GM23338 (cell line): ENCODE measurements at regions not wholly inside any gene's neighbourhood (a gene's known extent, or its start where the extent isn't known, plus 50 kb on each side); places are given as distances from the start of the nearest gene placed in this dataset.

ENCODE experiments used
- ATAC-seq: fragments of 200-7000 bp; cut with Tn5 transposase; 3 replicates; pipeline ENCODE4 v1.9.1; 2020
- DNase-seq: peaks from one replicate; pipeline ENCODE4 v3.0.0-alpha.2; 2015; ENCODE audit warnings: low spot score
- H2AFZ ChIP-seq: fragments of 200-600 bp; sonication (generic); 2 replicates; pipeline ENCODE4 v1.8.0; 2016; ENCODE audit warnings: antibody characterized with exemption, mild to moderate bottlenecking, moderate library complexity
- H3F3A ChIP-seq: fragments of 200-600 bp; sonication (generic); replicated peaks from 2 replicates; pipeline ENCODE4 v1.8.0; 2017; ENCODE audit warnings: antibody characterized with exemption, mixed run types, low read depth
- H3K27ac ChIP-seq: fragments of 200-600 bp; sonication (generic); 2 replicates; pipeline ENCODE4 v1.6.1; 2016; ENCODE audit warnings: low read depth
- H3K27me3 ChIP-seq: fragments of 200-600 bp; sonication (generic); 2 replicates; pipeline ENCODE4 v1.8.0; 2016; ENCODE audit warnings: mild to moderate bottlenecking, mixed run types, moderate library complexity; ENCODE audit not compliant: insufficient read depth
- H3K36me3 ChIP-seq: fragments of 200-600 bp; sonication (generic); 2 replicates; pipeline ENCODE4 v1.8.0; 2016; ENCODE audit warnings: mild to moderate bottlenecking; ENCODE audit not compliant: insufficient read depth
- H3K4me1 ChIP-seq: fragments of 200-600 bp; sonication (generic); 2 replicates; pipeline ENCODE4 v1.8.0; 2016; ENCODE audit warnings: mild to moderate bottlenecking, moderate library complexity; ENCODE audit not compliant: insufficient read depth
- H3K4me2 ChIP-seq: fragments of 200-600 bp; sonication (generic); 2 replicates; pipeline ENCODE4 v1.7.1; 2017; ENCODE audit warnings: mixed run types
- H3K4me3 ChIP-seq: fragments of 200-600 bp; sonication (generic); 2 replicates; pipeline ENCODE4 v1.6.1; 2016; ENCODE audit warnings: mixed run types
- H3K79me2 ChIP-seq: fragments of 200-600 bp; sonication (generic); replicated peaks from 2 replicates; pipeline ENCODE4 v1.8.0; 2017; ENCODE audit warnings: mild to moderate bottlenecking; ENCODE audit not compliant: insufficient read depth
- H3K9me2 ChIP-seq: fragments of 200-600 bp; sonication (generic); 2 replicates; pipeline ENCODE4 v1.8.0; 2017; ENCODE audit not compliant: insufficient read depth
- H4K20me1 ChIP-seq: fragments of 200-600 bp; sonication (generic); replicated peaks from 2 replicates; pipeline ENCODE4 v1.8.0; 2017; ENCODE audit warnings: mild to moderate bottlenecking; ENCODE audit not compliant: insufficient read depth
- H3K27ac Mint-ChIP-seq: 2 replicates; pipeline ENCODE4 v1.8.0; 2020; ENCODE audit warnings: inconsistent platforms, mild to moderate bottlenecking, moderate library complexity, mixed read lengths
- H3K27me3 Mint-ChIP-seq: 3 replicates; pipeline ENCODE4 v1.8.0; 2022; ENCODE audit warnings: low read depth, mild to moderate bottlenecking, moderate library complexity, mixed read lengths, inconsistent platforms; ENCODE audit not compliant: insufficient read depth, poor library complexity
- H3K36me3 Mint-ChIP-seq: 3 replicates; pipeline ENCODE4 v1.8.0; 2021; ENCODE audit warnings: low read depth, mild to moderate bottlenecking, inconsistent platforms, moderate library complexity, mixed read lengths
- H3K4me1 Mint-ChIP-seq: 3 replicates; pipeline ENCODE4 v1.8.0; 2020; ENCODE audit warnings: mild to moderate bottlenecking, inconsistent platforms, mixed read lengths
- H3K4me3 Mint-ChIP-seq: 3 replicates; pipeline ENCODE4 v1.8.0; 2021; ENCODE audit warnings: moderate library complexity, mild to moderate bottlenecking, inconsistent platforms, mixed read lengths
- H3K9me3 Mint-ChIP-seq: 3 replicates; pipeline ENCODE4 v1.8.0; 2020; ENCODE audit warnings: moderate library complexity, mild to moderate bottlenecking, inconsistent platforms, mixed read lengths
- CREB1 ChIP-seq: fragments of 250-450 bp; sonication (Bioruptor Pico); IDR thresholded peaks from 2 replicates; pipeline ENCODE4 v1.5.0; 2020; ENCODE audit warnings: low read depth, mild to moderate bottlenecking, moderate library complexity
- EZH2 ChIP-seq: fragments of 200-600 bp; sonication (generic); IDR thresholded peaks from one replicate; pipeline ENCODE4 v1.8.0; 2017; ENCODE audit warnings: antibody characterized with exemption, mild to moderate bottlenecking, low read depth; ENCODE audit not compliant: unreplicated experiment
- EZH2phosphoT487 ChIP-seq: fragments of 200-600 bp; sonication (generic); IDR thresholded peaks from one replicate; pipeline ENCODE4 v1.8.1; 2018; ENCODE audit warnings: antibody characterized with exemption; ENCODE audit not compliant: unreplicated experiment
- JUNB ChIP-seq: IDR thresholded peaks from one replicate; pipeline ENCODE4 v1.6.1; 2016; ENCODE audit warnings: antibody characterized with exemption; ENCODE audit not compliant: unreplicated experiment
- NANOG ChIP-seq: IDR thresholded peaks from 2 replicates; pipeline ENCODE4 v1.6.1; 2016; ENCODE audit warnings: antibody characterized with exemption, borderline replicate concordance
- POLR2AphosphoS5 ChIP-seq: IDR thresholded peaks from 2 replicates; pipeline ENCODE4 v1.6.1; 2016; ENCODE audit warnings: antibody characterized with exemption, low read depth
- STAT1 ChIP-seq: IDR thresholded peaks from one replicate; pipeline ENCODE4 v1.6.1; 2016; ENCODE audit warnings: antibody characterized with exemption; ENCODE audit not compliant: unreplicated experiment
- ZNF114 ChIP-seq: fragments of 250-450 bp; sonication (Bioruptor Pico); IDR thresholded peaks from 2 replicates; pipeline ENCODE4 v1.5.0; 2020; ENCODE audit warnings: mild to moderate bottlenecking, moderate library complexity
- ZNF331 ChIP-seq: fragments of 250-450 bp; sonication (Bioruptor Pico); IDR thresholded peaks from 2 replicates; pipeline ENCODE4 v1.5.0; 2020; ENCODE audit warnings: low read depth, mild to moderate bottlenecking, moderate library complexity
- TF ChIP-seq, protein P1 (sequence below): IDR thresholded peaks from one replicate; pipeline ENCODE4 v1.6.1; 2018; ENCODE audit warnings: antibody characterized with exemption; ENCODE audit not compliant: unreplicated experiment
- TF ChIP-seq, protein P2 (sequence below): fragments of 250-450 bp; sonication (Bioruptor Pico); IDR thresholded peaks from 2 replicates; pipeline ENCODE4 v1.5.0; 2020; ENCODE audit warnings: mild to moderate bottlenecking, moderate library complexity
- TF ChIP-seq, protein P3 (sequence below): IDR thresholded peaks from 2 replicates; pipeline ENCODE4 v1.6.1; 2016; ENCODE audit warnings: antibody characterized with exemption
- TF ChIP-seq, protein P4 (sequence below), 2 experiments: fragments of 200-600 bp in 1 of 2; sonication (generic) in 1 of 2; conservative IDR thresholded peaks; 2 replicates each; pipeline versions ENCODE4 v1.5.1 to v1.6.1; 2016 to 2017; ENCODE audit warnings: antibody characterized with exemption in 2 of 2, low read depth in 2 of 2, mild to moderate bottlenecking in 2 of 2, moderate library complexity in 1 of 2

DNA sequence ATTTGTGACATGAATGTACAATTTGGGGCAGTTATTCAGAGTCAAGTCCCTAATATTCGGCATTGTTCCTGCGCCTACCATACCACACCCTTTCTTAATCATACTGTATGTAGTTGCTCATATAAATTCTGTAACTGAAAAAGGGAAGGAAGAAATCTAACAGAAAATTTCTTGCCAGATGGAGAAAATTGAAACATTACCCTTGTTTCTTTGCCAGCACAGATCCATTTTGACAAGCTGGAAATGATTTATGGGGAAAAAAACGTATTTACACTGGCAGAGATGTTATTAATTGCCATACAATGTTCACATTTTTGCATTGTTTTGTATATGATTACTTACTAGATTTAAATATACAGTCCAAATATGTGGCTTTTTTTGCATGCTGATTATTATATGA, 363.8 kb upstream of the PKN2 start:
- H3K4me3 Mint-ChIP-seq, result no peak overlapping the region

More for the DNA sequence above, 363.8 kb upstream of the PKN2 start:
- Histone ChIP-seq H3K4me1 (no peaks in the 10 kb centered on the region), H3K27ac (no peak overlapping the region), H3F3A (no peaks in the 10 kb centered on the region), H3K4me3 (no peak overlapping the region), H3K36me3 (no peaks in the 10 kb centered on the region), H3K79me2 (no peaks in the 10 kb centered on the region), H4K20me1 (no peaks in the 10 kb centered on the region), H3K27me3 (no peaks in the 10 kb centered on the region), H3K9me2 (no peaks in the 10 kb centered on the region; the same call in 1 of the 2 replicates), H2AFZ (no peak overlapping the region), H3K4me2 (no peak overlapping the region)
- Mint-ChIP-seq H3K27ac (no peak overlapping the region), H3K9me3 (no peaks in the 10 kb centered on the region), H3K4me1 (no peaks in the 10 kb centered on the region), H3K27me3 (peaks cover 2% of the 10 kb centered on the region), H3K36me3 (no peaks in the 10 kb centered on the region)
- no peak for TF ChIP-seq EZH2phosphoT487
- TF ChIP-seq ZNF114 (CRISPR knock-in tag), result no peak
- TF ChIP-seq ZNF331 (CRISPR knock-in tag), result no peak
- no peak for TF ChIP-seq CREB1 (CRISPR knock-in tag)
- no peak for TF ChIP-seq NANOG
- no peak for TF ChIP-seq JUNB
- TF ChIP-seq, protein P1, sequence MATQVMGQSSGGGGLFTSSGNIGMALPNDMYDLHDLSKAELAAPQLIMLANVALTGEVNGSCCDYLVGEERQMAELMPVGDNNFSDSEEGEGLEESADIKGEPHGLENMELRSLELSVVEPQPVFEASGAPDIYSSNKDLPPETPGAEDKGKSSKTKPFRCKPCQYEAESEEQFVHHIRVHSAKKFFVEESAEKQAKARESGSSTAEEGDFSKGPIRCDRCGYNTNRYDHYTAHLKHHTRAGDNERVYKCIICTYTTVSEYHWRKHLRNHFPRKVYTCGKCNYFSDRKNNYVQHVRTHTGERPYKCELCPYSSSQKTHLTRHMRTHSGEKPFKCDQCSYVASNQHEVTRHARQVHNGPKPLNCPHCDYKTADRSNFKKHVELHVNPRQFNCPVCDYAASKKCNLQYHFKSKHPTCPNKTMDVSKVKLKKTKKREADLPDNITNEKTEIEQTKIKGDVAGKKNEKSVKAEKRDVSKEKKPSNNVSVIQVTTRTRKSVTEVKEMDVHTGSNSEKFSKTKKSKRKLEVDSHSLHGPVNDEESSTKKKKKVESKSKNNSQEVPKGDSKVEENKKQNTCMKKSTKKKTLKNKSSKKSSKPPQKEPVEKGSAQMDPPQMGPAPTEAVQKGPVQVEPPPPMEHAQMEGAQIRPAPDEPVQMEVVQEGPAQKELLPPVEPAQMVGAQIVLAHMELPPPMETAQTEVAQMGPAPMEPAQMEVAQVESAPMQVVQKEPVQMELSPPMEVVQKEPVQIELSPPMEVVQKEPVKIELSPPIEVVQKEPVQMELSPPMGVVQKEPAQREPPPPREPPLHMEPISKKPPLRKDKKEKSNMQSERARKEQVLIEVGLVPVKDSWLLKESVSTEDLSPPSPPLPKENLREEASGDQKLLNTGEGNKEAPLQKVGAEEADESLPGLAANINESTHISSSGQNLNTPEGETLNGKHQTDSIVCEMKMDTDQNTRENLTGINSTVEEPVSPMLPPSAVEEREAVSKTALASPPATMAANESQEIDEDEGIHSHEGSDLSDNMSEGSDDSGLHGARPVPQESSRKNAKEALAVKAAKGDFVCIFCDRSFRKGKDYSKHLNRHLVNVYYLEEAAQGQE, result no peak
- TF ChIP-seq STAT1, result no peak
- TF ChIP-seq, protein P2, sequence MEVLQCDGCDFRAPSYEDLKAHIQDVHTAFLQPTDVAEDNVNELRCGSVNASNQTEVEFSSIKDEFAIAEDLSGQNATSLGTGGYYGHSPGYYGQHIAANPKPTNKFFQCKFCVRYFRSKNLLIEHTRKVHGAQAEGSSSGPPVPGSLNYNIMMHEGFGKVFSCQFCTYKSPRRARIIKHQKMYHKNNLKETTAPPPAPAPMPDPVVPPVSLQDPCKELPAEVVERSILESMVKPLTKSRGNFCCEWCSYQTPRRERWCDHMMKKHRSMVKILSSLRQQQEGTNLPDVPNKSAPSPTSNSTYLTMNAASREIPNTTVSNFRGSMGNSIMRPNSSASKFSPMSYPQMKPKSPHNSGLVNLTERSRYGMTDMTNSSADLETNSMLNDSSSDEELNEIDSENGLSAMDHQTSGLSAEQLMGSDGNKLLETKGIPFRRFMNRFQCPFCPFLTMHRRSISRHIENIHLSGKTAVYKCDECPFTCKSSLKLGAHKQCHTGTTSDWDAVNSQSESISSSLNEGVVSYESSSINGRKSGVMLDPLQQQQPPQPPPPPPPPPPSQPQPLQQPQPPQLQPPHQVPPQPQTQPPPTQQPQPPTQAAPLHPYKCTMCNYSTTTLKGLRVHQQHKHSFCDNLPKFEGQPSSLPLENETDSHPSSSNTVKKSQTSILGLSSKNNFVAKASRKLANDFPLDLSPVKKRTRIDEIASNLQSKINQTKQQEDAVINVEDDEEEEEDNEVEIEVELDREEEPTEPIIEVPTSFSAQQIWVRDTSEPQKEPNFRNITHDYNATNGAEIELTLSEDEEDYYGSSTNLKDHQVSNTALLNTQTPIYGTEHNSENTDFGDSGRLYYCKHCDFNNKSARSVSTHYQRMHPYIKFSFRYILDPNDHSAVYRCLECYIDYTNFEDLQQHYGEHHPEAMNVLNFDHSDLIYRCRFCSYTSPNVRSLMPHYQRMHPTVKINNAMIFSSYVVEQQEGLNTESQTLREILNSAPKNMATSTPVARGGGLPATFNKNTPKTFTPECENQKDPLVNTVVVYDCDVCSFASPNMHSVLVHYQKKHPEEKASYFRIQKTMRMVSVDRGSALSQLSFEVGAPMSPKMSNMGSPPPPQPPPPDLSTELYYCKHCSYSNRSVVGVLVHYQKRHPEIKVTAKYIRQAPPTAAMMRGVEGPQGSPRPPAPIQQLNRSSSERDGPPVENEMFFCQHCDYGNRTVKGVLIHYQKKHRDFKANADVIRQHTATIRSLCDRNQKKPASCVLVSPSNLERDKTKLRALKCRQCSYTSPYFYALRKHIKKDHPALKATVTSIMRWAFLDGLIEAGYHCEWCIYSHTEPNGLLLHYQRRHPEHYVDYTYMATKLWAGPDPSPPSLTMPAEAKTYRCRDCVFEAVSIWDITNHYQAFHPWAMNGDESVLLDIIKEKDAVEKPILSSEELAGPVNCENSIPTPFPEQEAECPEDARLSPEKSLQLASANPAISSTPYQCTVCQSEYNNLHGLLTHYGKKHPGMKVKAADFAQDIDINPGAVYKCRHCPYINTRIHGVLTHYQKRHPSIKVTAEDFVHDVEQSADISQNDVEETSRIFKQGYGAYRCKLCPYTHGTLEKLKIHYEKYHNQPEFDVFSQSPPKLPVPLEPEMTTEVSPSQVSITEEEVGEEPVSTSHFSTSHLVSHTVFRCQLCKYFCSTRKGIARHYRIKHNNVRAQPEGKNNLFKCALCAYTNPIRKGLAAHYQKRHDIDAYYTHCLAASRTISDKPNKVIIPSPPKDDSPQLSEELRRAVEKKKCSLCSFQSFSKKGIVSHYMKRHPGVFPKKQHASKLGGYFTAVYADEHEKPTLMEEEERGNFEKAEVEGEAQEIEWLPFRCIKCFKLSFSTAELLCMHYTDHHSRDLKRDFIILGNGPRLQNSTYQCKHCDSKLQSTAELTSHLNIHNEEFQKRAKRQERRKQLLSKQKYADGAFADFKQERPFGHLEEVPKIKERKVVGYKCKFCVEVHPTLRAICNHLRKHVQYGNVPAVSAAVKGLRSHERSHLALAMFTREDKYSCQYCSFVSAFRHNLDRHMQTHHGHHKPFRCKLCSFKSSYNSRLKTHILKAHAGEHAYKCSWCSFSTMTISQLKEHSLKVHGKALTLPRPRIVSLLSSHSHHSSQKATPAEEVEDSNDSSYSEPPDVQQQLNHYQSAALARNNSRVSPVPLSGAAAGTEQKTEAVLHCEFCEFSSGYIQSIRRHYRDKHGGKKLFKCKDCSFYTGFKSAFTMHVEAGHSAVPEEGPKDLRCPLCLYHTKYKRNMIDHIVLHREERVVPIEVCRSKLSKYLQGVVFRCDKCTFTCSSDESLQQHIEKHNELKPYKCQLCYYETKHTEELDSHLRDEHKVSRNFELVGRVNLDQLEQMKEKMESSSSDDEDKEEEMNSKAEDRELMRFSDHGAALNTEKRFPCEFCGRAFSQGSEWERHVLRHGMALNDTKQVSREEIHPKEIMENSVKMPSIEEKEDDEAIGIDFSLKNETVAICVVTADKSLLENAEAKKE (CRISPR knock-in tag), result no peak
- TF ChIP-seq, protein P3, sequence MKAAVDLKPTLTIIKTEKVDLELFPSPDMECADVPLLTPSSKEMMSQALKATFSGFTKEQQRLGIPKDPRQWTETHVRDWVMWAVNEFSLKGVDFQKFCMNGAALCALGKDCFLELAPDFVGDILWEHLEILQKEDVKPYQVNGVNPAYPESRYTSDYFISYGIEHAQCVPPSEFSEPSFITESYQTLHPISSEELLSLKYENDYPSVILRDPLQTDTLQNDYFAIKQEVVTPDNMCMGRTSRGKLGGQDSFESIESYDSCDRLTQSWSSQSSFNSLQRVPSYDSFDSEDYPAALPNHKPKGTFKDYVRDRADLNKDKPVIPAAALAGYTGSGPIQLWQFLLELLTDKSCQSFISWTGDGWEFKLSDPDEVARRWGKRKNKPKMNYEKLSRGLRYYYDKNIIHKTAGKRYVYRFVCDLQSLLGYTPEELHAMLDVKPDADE, result no peak
- TF ChIP-seq, protein P4, sequence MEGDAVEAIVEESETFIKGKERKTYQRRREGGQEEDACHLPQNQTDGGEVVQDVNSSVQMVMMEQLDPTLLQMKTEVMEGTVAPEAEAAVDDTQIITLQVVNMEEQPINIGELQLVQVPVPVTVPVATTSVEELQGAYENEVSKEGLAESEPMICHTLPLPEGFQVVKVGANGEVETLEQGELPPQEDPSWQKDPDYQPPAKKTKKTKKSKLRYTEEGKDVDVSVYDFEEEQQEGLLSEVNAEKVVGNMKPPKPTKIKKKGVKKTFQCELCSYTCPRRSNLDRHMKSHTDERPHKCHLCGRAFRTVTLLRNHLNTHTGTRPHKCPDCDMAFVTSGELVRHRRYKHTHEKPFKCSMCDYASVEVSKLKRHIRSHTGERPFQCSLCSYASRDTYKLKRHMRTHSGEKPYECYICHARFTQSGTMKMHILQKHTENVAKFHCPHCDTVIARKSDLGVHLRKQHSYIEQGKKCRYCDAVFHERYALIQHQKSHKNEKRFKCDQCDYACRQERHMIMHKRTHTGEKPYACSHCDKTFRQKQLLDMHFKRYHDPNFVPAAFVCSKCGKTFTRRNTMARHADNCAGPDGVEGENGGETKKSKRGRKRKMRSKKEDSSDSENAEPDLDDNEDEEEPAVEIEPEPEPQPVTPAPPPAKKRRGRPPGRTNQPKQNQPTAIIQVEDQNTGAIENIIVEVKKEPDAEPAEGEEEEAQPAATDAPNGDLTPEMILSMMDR (conservative IDR thresholded peaks at IDR 0.05; ENCODE audit: low read depth in 2 of 2), result no peak
- TF ChIP-seq EZH2, result no peak
- no peak for TF ChIP-seq POLR2AphosphoS5
- ATAC-seq (no peak), DNase-seq (no peak)
